ENCODE measurements at regions not wholly inside any gene's neighbourhood (a gene's known extent, or its start where the extent isn't known, plus 50 kb on each side); places are given as distances from the start of the nearest gene placed in this dataset.
"Not testable (repeated sequence)": the region's sequence is repeated elsewhere in the genome, so short reads cannot be mapped to it uniquely, and the experiment has no call there.

- peaks cover 3% of the 10 kb centered on the region for H3K27me3 Mint-ChIP-seq
- H3K4me1 Mint-ChIP-seq = peaks cover 23% of the 10 kb centered on the region
- peak; percentile 41 for DNase-seq
- no peak overlapping the region for H3K27ac Mint-ChIP-seq
- H3K36me3 Mint-ChIP-seq (ENCODE audit: low read depth) = peaks cover 10% of the 10 kb centered on the region
- H3K4me3 Mint-ChIP-seq = no peak overlapping the region
- intact Hi-C loops (cut with micrococcal nuclease) = no loop called here
- peaks cover 31% of the 10 kb centered on the region for H3K9me3 Mint-ChIP-seq
Measured at GRCh38 chr21:35481005-35481404, 431.9 kb upstream of the RUNX1 start.

GRCh38 chr21:35479529-35479928 is 430.4 kb upstream of the RUNX1 start:
- Mint-ChIP-seq H3K4me1 (peaks cover 34% of the 10 kb centered on the region), H3K9me3 (peaks cover 25% of the 10 kb centered on the region), H3K27me3 (no peaks in the 10 kb centered on the region), H3K27ac (no peak overlapping the region), H3K36me3 (ENCODE audit: low read depth) (peaks cover 10% of the 10 kb centered on the region), H3K4me3 (no peak overlapping the region)
- intact Hi-C loops (cut with micrococcal nuclease) = no loop called here
- no peak for DNase-seq

GRCh38 chr21:35479065-35479448 is 430.0 kb upstream of the RUNX1 start:
- Mint-ChIP-seq H3K4me1 (peaks cover 36% of the 10 kb centered on the region), H3K27me3 (no peaks in the 10 kb centered on the region), H3K4me3 (no peak overlapping the region), H3K9me3 (peaks cover 20% of the 10 kb centered on the region), H3K27ac (no peak overlapping the region), H3K36me3 (ENCODE audit: low read depth) (peaks cover 10% of the 10 kb centered on the region)
- DNase-seq = peak; percentile 16
- intact Hi-C loops (cut with micrococcal nuclease) = no loop called here

GRCh38 chr21:35478161-35479064 is 429.3 kb upstream of the RUNX1 start:
- Mint-ChIP-seq H3K27ac (peak overlapping the region; percentile 38), H3K4me1 (peaks cover 37% of the 10 kb centered on the region), H3K36me3 (ENCODE audit: low read depth) (peaks cover 10% of the 10 kb centered on the region), H3K9me3 (peaks cover 19% of the 10 kb centered on the region), H3K27me3 (no peaks in the 10 kb centered on the region), H3K4me3 (no peak overlapping the region)
- intact Hi-C loops (cut with micrococcal nuclease) = no loop called here
- peak; percentile 53 for DNase-seq

GRCh38 chr21:35477622-35478021 is 428.5 kb upstream of the RUNX1 start:
- H3K4me3 Mint-ChIP-seq = no peak overlapping the region
- intact Hi-C loops (cut with micrococcal nuclease) = no loop called here
- no peak overlapping the region for H3K27ac Mint-ChIP-seq
- H3K27me3 Mint-ChIP-seq = no peaks in the 10 kb centered on the region
- H3K4me1 Mint-ChIP-seq = peaks cover 39% of the 10 kb centered on the region
- H3K9me3 Mint-ChIP-seq = peaks cover 19% of the 10 kb centered on the region
- H3K36me3 Mint-ChIP-seq (ENCODE audit: low read depth) = peaks cover 10% of the 10 kb centered on the region
- DNase-seq = peak; percentile 25

- intact Hi-C loops (cut with micrococcal nuclease) = no loop called here
- Mint-ChIP-seq H3K4me1 (peaks cover 39% of the 10 kb centered on the region), H3K27ac (peak overlapping the region; percentile 71), H3K4me3 (peak overlapping the region; percentile 53), H3K9me3 (peaks cover 14% of the 10 kb centered on the region), H3K27me3 (no peaks in the 10 kb centered on the region), H3K36me3 (ENCODE audit: low read depth) (peaks cover 10% of the 10 kb centered on the region)
- DNase-seq = peak; percentile 45
Measured at GRCh38 chr21:35476621-35477395, 427.7 kb upstream of the RUNX1 start.

GRCh38 chr21:35475762-35476161 is 426.7 kb upstream of the RUNX1 start:
- peak overlapping the region; percentile 53 for H3K4me3 Mint-ChIP-seq
- intact Hi-C loops (cut with micrococcal nuclease) = no loop called here
- peaks cover 10% of the 10 kb centered on the region for H3K36me3 Mint-ChIP-seq (ENCODE audit: low read depth)
- peaks cover 13% of the 10 kb centered on the region for H3K9me3 Mint-ChIP-seq
- H3K4me1 Mint-ChIP-seq = peaks cover 46% of the 10 kb centered on the region
- H3K27me3 Mint-ChIP-seq = no peaks in the 10 kb centered on the region
- peak; percentile 66 for DNase-seq
- H3K27ac Mint-ChIP-seq = peak overlapping the region; percentile 71

GRCh38 chr21:35475009-35475408 is 425.9 kb upstream of the RUNX1 start:
- Mint-ChIP-seq H3K9me3 (peaks cover 13% of the 10 kb centered on the region), H3K36me3 (ENCODE audit: low read depth) (peaks cover 9% of the 10 kb centered on the region), H3K4me3 (no peak overlapping the region), H3K4me1 (peaks cover 46% of the 10 kb centered on the region), H3K27me3 (no peaks in the 10 kb centered on the region), H3K27ac (no peak overlapping the region)
- intact Hi-C loops (cut with micrococcal nuclease) = no loop called here
- DNase-seq = peak; percentile 50

- Mint-ChIP-seq H3K9me3 (peaks cover 4% of the 10 kb centered on the region), H3K27ac (no peak overlapping the region), H3K36me3 (ENCODE audit: low read depth) (peaks cover 2% of the 10 kb centered on the region), H3K4me3 (no peak overlapping the region), H3K4me1 (peaks cover 39% of the 10 kb centered on the region), H3K27me3 (no peaks in the 10 kb centered on the region)
- intact Hi-C loops (cut with micrococcal nuclease) = no loop called here
- peak; percentile 37 for DNase-seq
Measured at GRCh38 chr21:35473496-35473895, 424.4 kb upstream of the RUNX1 start.

- Mint-ChIP-seq H3K4me3 (no peak overlapping the region), H3K27me3 (no peaks in the 10 kb centered on the region), H3K4me1 (peaks cover 18% of the 10 kb centered on the region), H3K27ac (no peak overlapping the region), H3K36me3 (ENCODE audit: low read depth) (peaks cover 1% of the 10 kb centered on the region), H3K9me3 (peaks cover 7% of the 10 kb centered on the region)
- DNase-seq = peak; percentile 50
- intact Hi-C loops (cut with micrococcal nuclease) = no loop called here
Measured at GRCh38 chr21:35470522-35470921, 421.4 kb upstream of the RUNX1 start.

- intact Hi-C loops (cut with micrococcal nuclease) = no loop called here
- Mint-ChIP-seq H3K36me3 (ENCODE audit: low read depth) (peaks cover 1% of the 10 kb centered on the region), H3K4me3 (no peak overlapping the region), H3K27me3 (no peaks in the 10 kb centered on the region), H3K4me1 (peaks cover 11% of the 10 kb centered on the region), H3K9me3 (peaks cover 14% of the 10 kb centered on the region), H3K27ac (no peak overlapping the region)
- no peak for DNase-seq
Measured at GRCh38 chr21:35469498-35469897, 420.4 kb upstream of the RUNX1 start.

- intact Hi-C loops (cut with micrococcal nuclease) = no loop called here
- no peak overlapping the region for H3K4me3 Mint-ChIP-seq
- H3K36me3 Mint-ChIP-seq (ENCODE audit: low read depth) = peaks cover 1% of the 10 kb centered on the region
Measured at GRCh38 chr21:35468991-35469390, 419.9 kb upstream of the RUNX1 start.

GRCh38 chr21:35467566-35467965 is 418.5 kb upstream of the RUNX1 start:
- H3K4me1 Mint-ChIP-seq = peaks cover 7% of the 10 kb centered on the region
- peaks cover 1% of the 10 kb centered on the region for H3K36me3 Mint-ChIP-seq (ENCODE audit: low read depth)
- no peaks in the 10 kb centered on the region for H3K27me3 Mint-ChIP-seq
- intact Hi-C loops (cut with micrococcal nuclease) = no loop called here
- no peak overlapping the region for H3K27ac Mint-ChIP-seq
- no peak overlapping the region for H3K4me3 Mint-ChIP-seq
- peaks cover 21% of the 10 kb centered on the region for H3K9me3 Mint-ChIP-seq
- DNase-seq = no peak

More at GRCh38 chr21:35468991-35469390, 419.9 kb upstream of the RUNX1 start:
- Mint-ChIP-seq H3K27me3 (no peaks in the 10 kb centered on the region), H3K4me1 (peaks cover 9% of the 10 kb centered on the region), H3K9me3 (peaks cover 17% of the 10 kb centered on the region), H3K27ac (no peak overlapping the region)
- no peak for DNase-seq

GRCh38 chr21:35466681-35467080 is 417.6 kb upstream of the RUNX1 start:
- H3K4me1 Mint-ChIP-seq; H3K27me3 Mint-ChIP-seq; intact Hi-C loops (cut with micrococcal nuclease); DNase-seq; H3K36me3 Mint-ChIP-seq (ENCODE audit: low read depth); H3K4me3 Mint-ChIP-seq; H3K27ac Mint-ChIP-seq: not testable (repeated sequence)
- peaks cover 21% of the 10 kb centered on the region for H3K9me3 Mint-ChIP-seq

All from activated CD4-positive, alpha-beta T cell treated with anti-CD3 and anti-CD28 coated beads, Interleukin-2, amount 10 ng/mL, durations not matched to agents 24 days and 14 days (primary cell).